GM23338 (cell line): ENCODE measurements at regions not wholly inside any gene's neighbourhood (a gene's known extent, or its start where the extent isn't known, plus 50 kb on each side); places are given as distances from the start of the nearest gene placed in this dataset.
A peak's percentile ranks its signal among the peaks of the same experiment; 100 is the strongest.

Source experiments
- ATAC-seq: fragments of 200-7000 bp; cut with Tn5 transposase; 3 replicates; pipeline ENCODE4 v1.9.1; 2020
- DNase-seq: peaks from one replicate; pipeline ENCODE4 v3.0.0-alpha.2; 2015; ENCODE audit warnings: low spot score
- H2AFZ ChIP-seq: fragments of 200-600 bp; sonication (generic); 2 replicates; pipeline ENCODE4 v1.8.0; 2016; ENCODE audit warnings: antibody characterized with exemption, mild to moderate bottlenecking, moderate library complexity
- H3F3A ChIP-seq: fragments of 200-600 bp; sonication (generic); replicated peaks from 2 replicates; pipeline ENCODE4 v1.8.0; 2017; ENCODE audit warnings: antibody characterized with exemption, mixed run types, low read depth
- H3K27ac ChIP-seq: fragments of 200-600 bp; sonication (generic); 2 replicates; pipeline ENCODE4 v1.6.1; 2016; ENCODE audit warnings: low read depth
- H3K27me3 ChIP-seq: fragments of 200-600 bp; sonication (generic); 2 replicates; pipeline ENCODE4 v1.8.0; 2016; ENCODE audit warnings: mild to moderate bottlenecking, mixed run types, moderate library complexity; ENCODE audit not compliant: insufficient read depth
- H3K36me3 ChIP-seq: fragments of 200-600 bp; sonication (generic); 2 replicates; pipeline ENCODE4 v1.8.0; 2016; ENCODE audit warnings: mild to moderate bottlenecking; ENCODE audit not compliant: insufficient read depth
- H3K4me1 ChIP-seq: fragments of 200-600 bp; sonication (generic); 2 replicates; pipeline ENCODE4 v1.8.0; 2016; ENCODE audit warnings: mild to moderate bottlenecking, moderate library complexity; ENCODE audit not compliant: insufficient read depth
- H3K4me2 ChIP-seq: fragments of 200-600 bp; sonication (generic); 2 replicates; pipeline ENCODE4 v1.7.1; 2017; ENCODE audit warnings: mixed run types
- H3K4me3 ChIP-seq: fragments of 200-600 bp; sonication (generic); 2 replicates; pipeline ENCODE4 v1.6.1; 2016; ENCODE audit warnings: mixed run types
- H3K79me2 ChIP-seq: fragments of 200-600 bp; sonication (generic); replicated peaks from 2 replicates; pipeline ENCODE4 v1.8.0; 2017; ENCODE audit warnings: mild to moderate bottlenecking; ENCODE audit not compliant: insufficient read depth
- H3K9me2 ChIP-seq: fragments of 200-600 bp; sonication (generic); 2 replicates; pipeline ENCODE4 v1.8.0; 2017; ENCODE audit not compliant: insufficient read depth
- H4K20me1 ChIP-seq: fragments of 200-600 bp; sonication (generic); replicated peaks from 2 replicates; pipeline ENCODE4 v1.8.0; 2017; ENCODE audit warnings: mild to moderate bottlenecking; ENCODE audit not compliant: insufficient read depth
- H3K27ac Mint-ChIP-seq: 2 replicates; pipeline ENCODE4 v1.8.0; 2020; ENCODE audit warnings: inconsistent platforms, mild to moderate bottlenecking, moderate library complexity, mixed read lengths
- H3K27me3 Mint-ChIP-seq: 3 replicates; pipeline ENCODE4 v1.8.0; 2022; ENCODE audit warnings: low read depth, mild to moderate bottlenecking, moderate library complexity, mixed read lengths, inconsistent platforms; ENCODE audit not compliant: insufficient read depth, poor library complexity
- H3K36me3 Mint-ChIP-seq: 3 replicates; pipeline ENCODE4 v1.8.0; 2021; ENCODE audit warnings: low read depth, mild to moderate bottlenecking, inconsistent platforms, moderate library complexity, mixed read lengths
- H3K4me1 Mint-ChIP-seq: 3 replicates; pipeline ENCODE4 v1.8.0; 2020; ENCODE audit warnings: mild to moderate bottlenecking, inconsistent platforms, mixed read lengths
- H3K4me3 Mint-ChIP-seq: 3 replicates; pipeline ENCODE4 v1.8.0; 2021; ENCODE audit warnings: moderate library complexity, mild to moderate bottlenecking, inconsistent platforms, mixed read lengths
- H3K9me3 Mint-ChIP-seq: 3 replicates; pipeline ENCODE4 v1.8.0; 2020; ENCODE audit warnings: moderate library complexity, mild to moderate bottlenecking, inconsistent platforms, mixed read lengths
- ETS1 ChIP-seq: IDR thresholded peaks from 2 replicates; pipeline ENCODE4 v1.6.1; 2016; ENCODE audit warnings: antibody characterized with exemption
- JUNB ChIP-seq: IDR thresholded peaks from one replicate; pipeline ENCODE4 v1.6.1; 2016; ENCODE audit warnings: antibody characterized with exemption; ENCODE audit not compliant: unreplicated experiment
- ZNF462 ChIP-seq: fragments of 250-450 bp; sonication (Bioruptor Pico); IDR thresholded peaks from 2 replicates; pipeline ENCODE4 v1.5.0; 2020; ENCODE audit warnings: mild to moderate bottlenecking, moderate library complexity

DNA sequence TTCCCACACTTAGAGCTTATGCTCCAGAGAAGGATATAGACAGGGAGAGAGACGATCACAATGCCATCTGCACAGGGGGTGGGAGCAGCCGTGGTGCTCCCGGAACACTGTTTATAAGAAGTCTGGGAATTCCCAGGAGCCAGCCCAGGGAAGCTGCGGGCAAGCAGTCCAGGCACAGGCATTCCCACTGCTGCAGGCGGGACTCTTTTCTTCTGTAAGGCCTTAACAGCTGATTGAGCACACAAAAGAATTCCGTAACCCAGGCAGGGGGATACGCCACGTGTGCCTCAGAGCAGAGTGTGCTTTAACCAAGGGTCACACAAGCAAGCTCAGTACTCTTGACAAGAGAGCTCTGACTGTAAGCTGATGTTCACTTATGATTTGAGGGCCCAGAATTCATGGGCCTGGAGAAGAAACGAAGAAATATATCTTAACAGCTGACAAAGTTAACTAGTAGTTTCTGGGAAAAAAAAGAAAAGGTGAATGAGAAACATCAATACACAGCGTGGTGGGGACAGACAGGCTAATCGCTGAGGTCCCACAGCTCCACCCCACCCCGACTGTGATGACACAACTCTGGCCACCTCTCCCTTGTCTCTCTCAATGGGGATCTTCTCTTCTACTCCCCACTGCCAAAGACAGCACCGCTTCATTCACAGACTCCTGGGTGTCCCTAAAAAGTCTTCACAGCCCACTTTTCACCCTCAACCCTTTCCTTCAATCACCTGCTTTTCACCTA, 85.9 kb upstream of the SIMC1 start:
- peak overlapping the region; percentile 80 for H2AFZ ChIP-seq
- H3K9me3 Mint-ChIP-seq, result no peaks in the 10 kb centered on the region; the same call in 2 of the 3 replicates
- H3K4me2 ChIP-seq, result peak overlapping the region; percentile 15; the same call in 1 of the 2 replicates
- ATAC-seq (peak; percentile 92), DNase-seq (peak; percentile 77)
- no peak overlapping the region for H3K27ac ChIP-seq
- H3K36me3 ChIP-seq, result no peaks in the 10 kb centered on the region
- H3K9me2 ChIP-seq, result no peaks in the 10 kb centered on the region
- H3K4me1 Mint-ChIP-seq, result peaks cover 25% of the 10 kb centered on the region
- no peak overlapping the region for H3K27ac Mint-ChIP-seq
- H3K36me3 Mint-ChIP-seq, result no peaks in the 10 kb centered on the region
- H4K20me1 ChIP-seq, result no peaks in the 10 kb centered on the region
- 0 out of 2 replicates have a peak overlapping the region, but pooled peaks have one; percentile 18 for H3K4me3 ChIP-seq
- no peak overlapping the region for H3K4me3 Mint-ChIP-seq
- H3K27me3 ChIP-seq, result no peaks in the 10 kb centered on the region
- peaks cover 13% of the 10 kb centered on the region for H3K4me1 ChIP-seq
- H3F3A ChIP-seq, result no peaks in the 10 kb centered on the region
- TF ChIP-seq ETS1 (no peak), ZNF462 (CRISPR knock-in tag) (no peak), JUNB (no peak)
- no peaks in the 10 kb centered on the region for H3K79me2 ChIP-seq
- H3K27me3 Mint-ChIP-seq, result peaks cover 6% of the 10 kb centered on the region

DNA sequence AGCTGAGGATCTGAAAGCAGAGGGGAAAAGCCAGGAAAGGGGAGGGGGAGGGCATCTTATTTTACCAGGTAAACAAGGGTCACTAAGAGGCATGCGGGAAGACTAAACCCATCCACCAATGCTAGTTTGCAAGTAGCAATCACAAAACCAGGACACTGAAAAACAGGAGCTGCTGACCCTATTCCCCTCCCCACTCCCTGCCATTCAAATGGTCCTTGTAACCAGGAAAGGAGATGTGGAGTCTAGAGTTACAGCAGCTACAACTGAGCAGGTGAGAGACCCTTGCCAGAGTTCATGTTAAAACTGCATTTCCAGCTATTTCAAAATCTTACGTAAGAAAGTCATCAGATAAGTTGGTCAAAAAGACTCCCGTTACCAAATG, 85.3 kb upstream of the SIMC1 start:
- H3K4me3 Mint-ChIP-seq, result no peak overlapping the region
- peaks cover 25% of the 10 kb centered on the region for H3K4me1 Mint-ChIP-seq
- Histone ChIP-seq H3K79me2 (no peaks in the 10 kb centered on the region), H2AFZ (peak overlapping the region; percentile 80), H3K4me3 (0 out of 2 replicates have a peak overlapping the region, but pooled peaks have one; percentile 18), H3K36me3 (no peaks in the 10 kb centered on the region), H3K4me1 (peaks cover 13% of the 10 kb centered on the region), H3K4me2 (0 out of 2 replicates have a peak overlapping the region, but pooled peaks have one; percentile 15), H3K9me2 (no peaks in the 10 kb centered on the region), H3F3A (no peaks in the 10 kb centered on the region), H4K20me1 (no peaks in the 10 kb centered on the region), H3K27me3 (no peaks in the 10 kb centered on the region), H3K27ac (no peak overlapping the region)
- H3K9me3 Mint-ChIP-seq, result no peaks in the 10 kb centered on the region; the same call in 2 of the 3 replicates
- no peaks in the 10 kb centered on the region for H3K36me3 Mint-ChIP-seq
- peaks cover 6% of the 10 kb centered on the region for H3K27me3 Mint-ChIP-seq
- ATAC-seq, result peak; percentile 61
- DNase-seq, result no peak
- H3K27ac Mint-ChIP-seq, result no peak overlapping the region
- no peak for TF ChIP-seq ZNF462 (CRISPR knock-in tag)
